Spleen (tissue), 11 donors: ENCODE measurements at regions not wholly inside any gene's neighbourhood (a gene's known extent, or its start where the extent isn't known, plus 50 kb on each side); places are given as distances from the start of the nearest gene placed in this dataset.

ENCODE experiments used
- DNase-seq: peaks from one replicate; pipeline ENCODE4 v3.0.0-alpha.2; 2020
- H3K27ac ChIP-seq, 8 donors: fragments of 200-600 bp; sonication (generic) in 7 of 8; 1 replicate in 4 of 8; 2 replicates in 4 of 8; pipeline versions ENCODE4 v1.5.0 to v1.8.0; 2016 to 2021; ENCODE audit warnings: inconsistent platforms in 4 of 8, mild to moderate bottlenecking in 4 of 8, moderate library complexity in 1 of 8
- H3K27me3 ChIP-seq, 7 donors: fragments of 200-600 bp; sonication (generic) in 6 of 7; replicated peaks in 1 of 7; 1 replicate in 4 of 7; 2 replicates in 3 of 7; pipeline versions ENCODE4 v1.5.0 to v1.8.0; 2016 to 2021; ENCODE audit warnings: inconsistent platforms in 3 of 7, mild to moderate bottlenecking in 1 of 7
- H3K36me3 ChIP-seq, 6 donors: fragments of 200-600 bp; sonication (generic) in 5 of 6; 1 replicate in 4 of 6; 2 replicates in 2 of 6; pipeline versions ENCODE4 v1.5.0 to v1.8.0; 2016 to 2021; ENCODE audit warnings: inconsistent platforms in 2 of 6
- H3K4me1 ChIP-seq, 6 donors: fragments of 200-600 bp; sonication (generic) in 5 of 6; 1 replicate in 3 of 6; 2 replicates in 3 of 6; pipeline versions ENCODE4 v1.5.0 to v1.8.0; 2016 to 2021; ENCODE audit warnings: inconsistent platforms in 3 of 6
- H3K4me3 ChIP-seq, 8 donors: fragments of 200-600 bp; sonication (generic) in 7 of 8; 1 replicate in 4 of 8; 2 replicates in 4 of 8; pipeline versions ENCODE4 v1.5.0 to v1.8.0; 2016 to 2021; ENCODE audit warnings: inconsistent platforms in 4 of 8, mild to moderate bottlenecking in 4 of 8, moderate library complexity in 2 of 8
- H3K9me3 ChIP-seq, 8 donors: fragments of 200-600 bp; sonication (generic) in 7 of 8; 1 replicate in 4 of 8; 2 replicates in 4 of 8; pipeline versions ENCODE4 v1.5.0 to v1.8.0; 2016 to 2021; ENCODE audit warnings: inconsistent platforms in 4 of 8
- POLR2A ChIP-seq, 3 donors: fragments of 450-650 bp; IDR thresholded peaks; one replicate each; pipeline ENCODE4 v1.5.1; 2017; ENCODE audit warnings: antibody characterized with exemption in 3 of 3, mild to moderate bottlenecking in 1 of 3
- POLR2AphosphoS5 ChIP-seq, 3 donors: sonication (generic); formaldehyde crosslinking; IDR thresholded peaks; one replicate each; pipeline ENCODE4 v1.5.1; 2017; ENCODE audit warnings: antibody characterized with exemption in 3 of 3
- WGBS, 5 donors: extraction: QIAGEN DNeasy Blood & Tissue Kit in 3 of 5; methylation state at CpG; one replicate each; pipeline versions ENCODE4 v1.1.5 to v1.1.7; 2013 to 2018; 5-methylcytosine and 5-hydroxymethylcytosine counted together
- intact Hi-C: fragments of 100-400 bp; cut with DNase I; formaldehyde crosslinking; loops from one replicate; pipeline ENCODE4 v1.15.0; 2023; ENCODE audit warnings: low total_unique reads
- TF ChIP-seq, protein P1 (sequence below), 11 experiments: fragments of 200-600 bp in 7 of 11; fragments of 450-650 bp in 4 of 11; sonication (generic) in 4 of 11; IDR thresholded peaks in 8 of 11; conservative IDR thresholded peaks in 3 of 11; 1 replicate in 7 of 11; 2 replicates in 4 of 11; pipeline versions ENCODE4 v1.4.0 to v1.8.0; 2016 to 2021; ENCODE audit warnings: antibody characterized with exemption in 11 of 11, inconsistent platforms in 4 of 11, mild to moderate bottlenecking in 1 of 11
- donor health status: healthy with polysubstance abuse.
- donor health status: DM: no; HTN: no; CAD: no; lungs with moderate emphysema.
- donor health status: DM: no; HTN: no; CAD: no.
- donor health status: Bipolar disorder and iron deficiency.
- donor health status: healthy.
- donor health status: DM: no; HTN: no; CAD: no.
- donor health status: DM: yes; HTN: yes; CAD: no.

GRCh38 chr11:106420686-106421085, 343.2 kb downstream of the AASDHPPT start:
- DNase-seq, result no peak
- H3K27ac ChIP-seq, result no peak overlapping the region
- no peaks in the 10 kb centered on the region for H3K4me1 ChIP-seq
- no peak for TF ChIP-seq POLR2AphosphoS5 (IDR thresholded peaks at IDR 0.05)
- TF ChIP-seq POLR2A (IDR thresholded peaks at IDR 0.05), result no peak
- TF ChIP-seq, protein P1, sequence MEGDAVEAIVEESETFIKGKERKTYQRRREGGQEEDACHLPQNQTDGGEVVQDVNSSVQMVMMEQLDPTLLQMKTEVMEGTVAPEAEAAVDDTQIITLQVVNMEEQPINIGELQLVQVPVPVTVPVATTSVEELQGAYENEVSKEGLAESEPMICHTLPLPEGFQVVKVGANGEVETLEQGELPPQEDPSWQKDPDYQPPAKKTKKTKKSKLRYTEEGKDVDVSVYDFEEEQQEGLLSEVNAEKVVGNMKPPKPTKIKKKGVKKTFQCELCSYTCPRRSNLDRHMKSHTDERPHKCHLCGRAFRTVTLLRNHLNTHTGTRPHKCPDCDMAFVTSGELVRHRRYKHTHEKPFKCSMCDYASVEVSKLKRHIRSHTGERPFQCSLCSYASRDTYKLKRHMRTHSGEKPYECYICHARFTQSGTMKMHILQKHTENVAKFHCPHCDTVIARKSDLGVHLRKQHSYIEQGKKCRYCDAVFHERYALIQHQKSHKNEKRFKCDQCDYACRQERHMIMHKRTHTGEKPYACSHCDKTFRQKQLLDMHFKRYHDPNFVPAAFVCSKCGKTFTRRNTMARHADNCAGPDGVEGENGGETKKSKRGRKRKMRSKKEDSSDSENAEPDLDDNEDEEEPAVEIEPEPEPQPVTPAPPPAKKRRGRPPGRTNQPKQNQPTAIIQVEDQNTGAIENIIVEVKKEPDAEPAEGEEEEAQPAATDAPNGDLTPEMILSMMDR (IDR thresholded peaks at IDR 0.05 in 8 of 11, conservative IDR thresholded peaks at IDR 0.05 in 3 of 11), result no peak
- H3K9me3 ChIP-seq, result peaks cover 0 to 4% (median 0%) of the 10 kb centered on the region in 8 donors
- no peaks in the 10 kb centered on the region for H3K27me3 ChIP-seq
- H3K36me3 ChIP-seq, result no peaks in the 10 kb centered on the region
- intact Hi-C loops, result no loop called here
- no peak overlapping the region for H3K4me3 ChIP-seq

- H3K36me3 ChIP-seq, result no peaks in the 10 kb centered on the region
- H3K27me3 ChIP-seq, result no peaks in the 10 kb centered on the region
- TF ChIP-seq, protein P1 (IDR thresholded peaks at IDR 0.05 in 8 of 11, conservative IDR thresholded peaks at IDR 0.05 in 3 of 11), result no peak
- TF ChIP-seq POLR2AphosphoS5 (IDR thresholded peaks at IDR 0.05) (no peak), POLR2A (IDR thresholded peaks at IDR 0.05) (no peak)
- peaks cover 0 to 4% (median 0%) of the 10 kb centered on the region in 8 donors for H3K9me3 ChIP-seq
- H3K4me3 ChIP-seq, result no peak overlapping the region
- intact Hi-C loops, result no loop called here
- no peaks in the 10 kb centered on the region for H3K4me1 ChIP-seq
- 41 to 78% (median 50%) methylated on average over 1 of the region's 1 CpG for WGBS, 5 donors
- no peak for DNase-seq
- no peak overlapping the region for H3K27ac ChIP-seq
Observed at GRCh38 chr11:106421676-106422292, 344.3 kb downstream of the AASDHPPT start.

DNA sequence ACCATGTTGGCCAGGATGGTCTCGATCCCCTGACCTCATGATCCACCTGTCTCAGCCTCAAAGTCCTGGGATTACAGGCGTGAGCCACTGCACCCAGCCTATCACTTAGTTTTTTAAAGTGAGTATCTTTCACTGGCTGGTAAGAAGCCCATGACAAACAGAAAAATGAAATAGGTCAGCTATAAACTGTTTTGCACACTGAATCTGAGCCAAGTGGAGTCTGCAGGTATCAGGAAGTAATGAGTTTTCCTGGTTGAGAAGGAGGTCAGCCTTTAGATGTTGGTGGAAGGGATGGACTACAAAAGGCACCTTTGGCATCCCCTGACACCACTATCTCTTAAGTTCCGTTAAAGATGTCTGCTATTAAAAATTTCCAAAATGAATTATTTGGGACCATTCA, 345.1 kb downstream of the AASDHPPT start:
- Histone ChIP-seq H3K9me3 (peaks cover 0 to 4% (median 0%) of the 10 kb centered on the region in 8 donors), H3K4me3 (no peak overlapping the region), H3K4me1 (no peaks in the 10 kb centered on the region), H3K27ac (no peak overlapping the region), H3K36me3 (no peaks in the 10 kb centered on the region), H3K27me3 (no peaks in the 10 kb centered on the region)
- intact Hi-C loops, result no loop called here
- no peak for TF ChIP-seq POLR2AphosphoS5 (IDR thresholded peaks at IDR 0.05)
- no peak for TF ChIP-seq POLR2A (IDR thresholded peaks at IDR 0.05)
- TF ChIP-seq, protein P1 (IDR thresholded peaks at IDR 0.05 in 8 of 11, conservative IDR thresholded peaks at IDR 0.05 in 3 of 11), result no peak
- 77 to 90% (median 85%) methylated on average over 3 of the region's 3 CpGs for WGBS, 5 donors
- DNase-seq, result no peak

DNA sequence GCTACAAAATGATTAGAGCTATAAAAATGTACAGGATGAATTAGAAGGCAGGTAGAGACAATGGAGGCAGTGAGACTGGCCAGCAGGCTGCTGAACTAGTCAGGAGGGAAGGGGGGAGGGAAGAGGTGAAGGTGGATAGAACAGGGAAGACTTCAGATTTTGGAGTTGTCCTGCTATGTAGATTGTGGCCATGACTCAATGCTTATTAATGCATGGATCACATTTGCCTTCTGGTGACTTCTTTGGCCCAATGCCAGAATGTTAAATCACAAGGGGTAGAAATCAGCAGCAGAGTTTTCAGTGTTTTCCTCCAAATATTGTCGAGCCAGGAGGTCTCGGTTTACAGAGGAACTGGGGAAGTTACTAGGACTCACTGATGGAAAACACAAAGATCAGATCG, 346.6 kb downstream of the AASDHPPT start:
- WGBS, 5 donors, result 76 to 94% (median 81%) methylated on average over 3 of the region's 3 CpGs
- TF ChIP-seq POLR2AphosphoS5 (IDR thresholded peaks at IDR 0.05), result no peak
- no peak for TF ChIP-seq POLR2A (IDR thresholded peaks at IDR 0.05)
- TF ChIP-seq, protein P1 (IDR thresholded peaks at IDR 0.05 in 8 of 11, conservative IDR thresholded peaks at IDR 0.05 in 3 of 11), result no peak
- H3K4me3 ChIP-seq, result no peak overlapping the region

More for the DNA sequence above, 346.6 kb downstream of the AASDHPPT start:
- no peaks in the 10 kb centered on the region for H3K36me3 ChIP-seq
- no peaks in the 10 kb centered on the region for H3K9me3 ChIP-seq
- intact Hi-C loops, result no loop called here
- H3K27ac ChIP-seq, result no peak overlapping the region
- no peaks in the 10 kb centered on the region for H3K4me1 ChIP-seq
- no peak for DNase-seq
- H3K27me3 ChIP-seq, result no peaks in the 10 kb centered on the region
